Kidney capillary endothelial cell (primary cell): ENCODE measurements at regions not wholly inside any gene's neighbourhood (a gene's known extent, or its start where the extent isn't known, plus 50 kb on each side); places are given as distances from the start of the nearest gene placed in this dataset.
"Not testable (repeated sequence)": the region's sequence is repeated elsewhere in the genome, so short reads cannot be mapped to it uniquely, and the experiment has no call there.

Experiments
- DNase-seq: peaks from one replicate; pipeline ENCODE4 v3.0.0-alpha.2; 2018; ENCODE audit warnings: low spot score

GRCh38 chr22:49457946-49458707 lies 369.5 kb downstream of the BRD1 start:
- no peak for DNase-seq

- DNase-seq, result no peak
These were observed 370.5 kb downstream of the BRD1 start for GRCh38 chr22:49457146-49457545.

- no peak for DNase-seq
These were observed 372.1 kb downstream of the BRD1 start for GRCh38 chr22:49455595-49455994.

- no peak for DNase-seq
These were observed 372.9 kb downstream of the BRD1 start for GRCh38 chr22:49454726-49455125.

- DNase-seq, result no peak
These were observed 373.9 kb downstream of the BRD1 start for GRCh38 chr22:49453771-49454170.

GRCh38 chr22:49453019-49453418 lies 374.7 kb downstream of the BRD1 start:
- DNase-seq, result not testable (repeated sequence)

- DNase-seq, result no peak
These were observed 375.2 kb downstream of the BRD1 start for GRCh38 chr22:49452362-49452946.

- no peak for DNase-seq
These were observed 376.4 kb downstream of the BRD1 start for GRCh38 chr22:49451070-49451840.

GRCh38 chr22:49450498-49450897 lies 377.2 kb downstream of the BRD1 start:
- no peak for DNase-seq

GRCh38 chr22:49449811-49450446 lies 377.7 kb downstream of the BRD1 start:
- DNase-seq, result no peak

- no peak for DNase-seq
These were observed 378.3 kb downstream of the BRD1 start for GRCh38 chr22:49449377-49449776.

GRCh38 chr22:49448526-49448925 lies 379.1 kb downstream of the BRD1 start:
- no peak for DNase-seq

- DNase-seq, result no peak
These were observed 379.8 kb downstream of the BRD1 start for GRCh38 chr22:49447837-49448236.

- DNase-seq, result no peak
These were observed 380.6 kb downstream of the BRD1 start for GRCh38 chr22:49446759-49447710.

GRCh38 chr22:49446145-49446758 lies 381.4 kb downstream of the BRD1 start:
- no peak for DNase-seq

GRCh38 chr22:49444781-49445180 lies 382.9 kb downstream of the BRD1 start:
- DNase-seq, result no peak

- no peak for DNase-seq
These were observed 386.7 kb downstream of the BRD1 start for GRCh38 chr22:49440931-49441330.

GRCh38 chr22:49439373-49439772 lies 388.3 kb downstream of the BRD1 start:
- DNase-seq, result no peak

GRCh38 chr22:49437956-49438355 lies 389.7 kb downstream of the BRD1 start:
- no peak for DNase-seq

- no peak for DNase-seq
These were observed 390.3 kb downstream of the BRD1 start for GRCh38 chr22:49437356-49437755.

GRCh38 chr22:49436056-49436455 lies 391.6 kb downstream of the BRD1 start:
- DNase-seq, result no peak
